SK-N-SH treated with all-trans-retinoic acid at 6 μM for 48 hours (cell line): ENCODE measurements at regions not wholly inside any gene's neighbourhood (a gene's known extent, or its start where the extent isn't known, plus 50 kb on each side); places are given as distances from the start of the nearest gene placed in this dataset.

ENCODE experiments used
- GLIS3 ChIP-seq: fragments of 250-450 bp; sonication (Bioruptor Pico); IDR thresholded peaks from 2 replicates; pipeline ENCODE4 v1.5.0; 2020; ENCODE audit warnings: mild to moderate bottlenecking, moderate library complexity
- RARB ChIP-seq: fragments of 250-450 bp; sonication (Bioruptor Pico); IDR thresholded peaks from 2 replicates; pipeline ENCODE4 v1.8.0; 2021; ENCODE audit warnings: mild to moderate bottlenecking, moderate library complexity
- TCF4 ChIP-seq: fragments of 250-450 bp; sonication (Bioruptor Pico); IDR thresholded peaks from 2 replicates; pipeline ENCODE4 v1.8.0; 2021; ENCODE audit warnings: mild to moderate bottlenecking, moderate library complexity, borderline replicate concordance
- TF ChIP-seq, protein P1 (sequence below): fragments of 250-450 bp; sonication (Bioruptor Pico); IDR thresholded peaks from 2 replicates; pipeline ENCODE4 v1.5.1; 2020; ENCODE audit warnings: low read depth, mild to moderate bottlenecking, moderate library complexity

DNA sequence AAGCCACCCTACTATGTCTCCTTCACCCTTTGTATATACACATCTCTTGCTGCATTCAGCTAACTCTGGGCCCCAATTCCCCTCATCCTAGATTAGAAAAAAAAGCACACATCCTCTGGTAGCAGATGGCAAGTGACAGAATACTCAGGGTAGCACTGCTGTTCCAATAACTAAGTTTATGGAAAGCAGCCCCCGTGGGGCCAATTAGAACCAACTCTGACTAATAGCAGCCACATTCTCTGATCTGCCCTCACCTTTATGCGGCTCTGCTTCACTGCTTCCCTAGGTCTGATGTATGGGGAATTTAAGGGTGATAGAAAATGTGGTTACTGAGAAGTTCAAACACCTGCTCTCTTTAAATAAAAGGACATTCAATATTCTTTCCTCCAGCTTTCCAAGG, 74.9 kb upstream of the SETMAR start:
- TF ChIP-seq TCF4 (CRISPR knock-in tag), result no peak
- TF ChIP-seq GLIS3, result no peak
- no peak for TF ChIP-seq RARB (CRISPR knock-in tag)
- TF ChIP-seq, protein P1, sequence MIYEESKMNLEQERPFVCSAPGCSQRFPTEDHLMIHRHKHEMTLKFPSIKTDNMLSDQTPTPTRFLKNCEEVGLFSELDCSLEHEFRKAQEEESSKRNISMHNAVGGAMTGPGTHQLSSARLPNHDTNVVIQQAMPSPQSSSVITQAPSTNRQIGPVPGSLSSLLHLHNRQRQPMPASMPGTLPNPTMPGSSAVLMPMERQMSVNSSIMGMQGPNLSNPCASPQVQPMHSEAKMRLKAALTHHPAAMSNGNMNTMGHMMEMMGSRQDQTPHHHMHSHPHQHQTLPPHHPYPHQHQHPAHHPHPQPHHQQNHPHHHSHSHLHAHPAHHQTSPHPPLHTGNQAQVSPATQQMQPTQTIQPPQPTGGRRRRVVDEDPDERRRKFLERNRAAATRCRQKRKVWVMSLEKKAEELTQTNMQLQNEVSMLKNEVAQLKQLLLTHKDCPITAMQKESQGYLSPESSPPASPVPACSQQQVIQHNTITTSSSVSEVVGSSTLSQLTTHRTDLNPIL (CRISPR knock-in tag), result no peak
